ENCODE measurements at regions not wholly inside any gene's neighbourhood (a gene's known extent, or its start where the extent isn't known, plus 50 kb on each side); places are given as distances from the start of the nearest gene placed in this dataset.

- Histone ChIP-seq H3K4me3 (ENCODE audit: low read length) (no peak overlapping the region), H3K36me3 (ENCODE audit: insufficient read depth, low read length) (no peaks in the 10 kb centered on the region), H3K9me3 (ENCODE audit: low read length) (no peaks in the 10 kb centered on the region), H2AFZ (ENCODE audit: low read depth, low read length) (no peak overlapping the region), H3K27me3 (ENCODE audit: insufficient read depth, low read length) (no peaks in the 10 kb centered on the region), H3K4me1 (ENCODE audit: insufficient read depth, low read length) (no peaks in the 10 kb centered on the region)
Observed at GRCh38 chr4:45985038-45985437, 138.8 kb downstream of the GABRG1 start.

GRCh38 chr4:45971108-45971507 lies 152.7 kb downstream of the GABRG1 start:
- no peaks in the 10 kb centered on the region for H3K9me3 ChIP-seq (ENCODE audit: low read length)
- H2AFZ ChIP-seq (ENCODE audit: low read depth, low read length) = no peak overlapping the region
- H3K27me3 ChIP-seq (ENCODE audit: insufficient read depth, low read length) = no peaks in the 10 kb centered on the region
- no peak overlapping the region for H3K4me3 ChIP-seq (ENCODE audit: low read length)
- no peaks in the 10 kb centered on the region for H3K4me1 ChIP-seq (ENCODE audit: insufficient read depth, low read length)
- H3K36me3 ChIP-seq (ENCODE audit: insufficient read depth, low read length) = no peaks in the 10 kb centered on the region

GRCh38 chr4:45957353-45957752 lies 166.5 kb downstream of the GABRG1 start:
- H3K4me1 ChIP-seq (ENCODE audit: insufficient read depth, low read length) = no peaks in the 10 kb centered on the region
- H3K27me3 ChIP-seq (ENCODE audit: insufficient read depth, low read length) = no peaks in the 10 kb centered on the region
- no peaks in the 10 kb centered on the region for H3K9me3 ChIP-seq (ENCODE audit: low read length)
- H3K4me3 ChIP-seq (ENCODE audit: low read length) = no peak overlapping the region
- H2AFZ ChIP-seq (ENCODE audit: low read depth, low read length) = no peak overlapping the region
- H3K36me3 ChIP-seq (ENCODE audit: insufficient read depth, low read length) = no peaks in the 10 kb centered on the region

- Histone ChIP-seq H3K9me3 (ENCODE audit: low read length) (no peaks in the 10 kb centered on the region), H2AFZ (ENCODE audit: low read depth, low read length) (no peak overlapping the region), H3K36me3 (ENCODE audit: insufficient read depth, low read length) (no peaks in the 10 kb centered on the region), H3K4me3 (ENCODE audit: low read length) (no peak overlapping the region), H3K4me1 (ENCODE audit: insufficient read depth, low read length) (no peaks in the 10 kb centered on the region), H3K27me3 (ENCODE audit: insufficient read depth, low read length) (no peaks in the 10 kb centered on the region)
Observed at GRCh38 chr4:45954276-45954675, 169.6 kb downstream of the GABRG1 start.

GRCh38 chr4:45951153-45951552 lies 172.7 kb downstream of the GABRG1 start:
- H3K4me3 ChIP-seq (ENCODE audit: low read length) = no peak overlapping the region
- no peaks in the 10 kb centered on the region for H3K4me1 ChIP-seq (ENCODE audit: insufficient read depth, low read length)
- no peaks in the 10 kb centered on the region for H3K9me3 ChIP-seq (ENCODE audit: low read length)
- no peaks in the 10 kb centered on the region for H3K36me3 ChIP-seq (ENCODE audit: insufficient read depth, low read length)
- H2AFZ ChIP-seq (ENCODE audit: low read depth, low read length) = no peak overlapping the region
- H3K27me3 ChIP-seq (ENCODE audit: insufficient read depth, low read length) = no peaks in the 10 kb centered on the region

GRCh38 chr4:45946699-45947098 lies 177.2 kb downstream of the GABRG1 start:
- Histone ChIP-seq H3K36me3 (ENCODE audit: insufficient read depth, low read length) (no peaks in the 10 kb centered on the region), H3K4me1 (ENCODE audit: insufficient read depth, low read length) (no peaks in the 10 kb centered on the region), H3K9me3 (ENCODE audit: low read length) (no peaks in the 10 kb centered on the region), H2AFZ (ENCODE audit: low read depth, low read length) (no peak overlapping the region), H3K4me3 (ENCODE audit: low read length) (no peak overlapping the region), H3K27me3 (ENCODE audit: insufficient read depth, low read length) (no peaks in the 10 kb centered on the region)

- Histone ChIP-seq H3K36me3 (ENCODE audit: insufficient read depth, low read length) (no peaks in the 10 kb centered on the region), H3K9me3 (ENCODE audit: low read length) (no peaks in the 10 kb centered on the region), H3K27me3 (ENCODE audit: insufficient read depth, low read length) (no peaks in the 10 kb centered on the region), H3K4me1 (ENCODE audit: insufficient read depth, low read length) (no peaks in the 10 kb centered on the region), H2AFZ (ENCODE audit: low read depth, low read length) (no peak overlapping the region), H3K4me3 (ENCODE audit: low read length) (no peak overlapping the region)
Observed at GRCh38 chr4:45944000-45944399, 179.9 kb downstream of the GABRG1 start.

GRCh38 chr4:45939056-45939455 lies 184.8 kb downstream of the GABRG1 start:
- no peaks in the 10 kb centered on the region for H3K36me3 ChIP-seq (ENCODE audit: insufficient read depth, low read length)
- no peak overlapping the region for H2AFZ ChIP-seq (ENCODE audit: low read depth, low read length)
- H3K4me1 ChIP-seq (ENCODE audit: insufficient read depth, low read length) = no peaks in the 10 kb centered on the region
- H3K9me3 ChIP-seq (ENCODE audit: low read length) = no peaks in the 10 kb centered on the region
- H3K4me3 ChIP-seq (ENCODE audit: low read length) = no peak overlapping the region
- no peaks in the 10 kb centered on the region for H3K27me3 ChIP-seq (ENCODE audit: insufficient read depth, low read length)

- no peaks in the 10 kb centered on the region for H3K4me1 ChIP-seq (ENCODE audit: insufficient read depth, low read length)
Observed at GRCh38 chr4:45931154-45931553, 192.7 kb downstream of the GABRG1 start.

GRCh38 chr4:45927641-45928040 lies 196.2 kb downstream of the GABRG1 start:
- no peak overlapping the region for H2AFZ ChIP-seq (ENCODE audit: low read depth, low read length)
- H3K36me3 ChIP-seq (ENCODE audit: insufficient read depth, low read length) = no peaks in the 10 kb centered on the region
- no peaks in the 10 kb centered on the region for H3K9me3 ChIP-seq (ENCODE audit: low read length)
- no peaks in the 10 kb centered on the region for H3K4me1 ChIP-seq (ENCODE audit: insufficient read depth, low read length)
- no peak overlapping the region for H3K4me3 ChIP-seq (ENCODE audit: low read length)
- no peaks in the 10 kb centered on the region for H3K27me3 ChIP-seq (ENCODE audit: insufficient read depth, low read length)

More at GRCh38 chr4:45931154-45931553, 192.7 kb downstream of the GABRG1 start:
- Histone ChIP-seq H3K27me3 (ENCODE audit: insufficient read depth, low read length) (no peaks in the 10 kb centered on the region), H2AFZ (ENCODE audit: low read depth, low read length) (no peak overlapping the region), H3K9me3 (ENCODE audit: low read length) (no peaks in the 10 kb centered on the region), H3K4me3 (ENCODE audit: low read length) (no peak overlapping the region), H3K36me3 (ENCODE audit: insufficient read depth, low read length) (no peaks in the 10 kb centered on the region)

GRCh38 chr4:45925809-45926208 lies 198.0 kb downstream of the GABRG1 start:
- Histone ChIP-seq H3K9me3 (ENCODE audit: low read length) (no peaks in the 10 kb centered on the region), H3K36me3 (ENCODE audit: insufficient read depth, low read length) (no peaks in the 10 kb centered on the region), H3K4me3 (ENCODE audit: low read length) (no peak overlapping the region), H2AFZ (ENCODE audit: low read depth, low read length) (no peak overlapping the region), H3K4me1 (ENCODE audit: insufficient read depth, low read length) (no peaks in the 10 kb centered on the region), H3K27me3 (ENCODE audit: insufficient read depth, low read length) (no peaks in the 10 kb centered on the region)

GRCh38 chr4:45920861-45921260 lies 203.0 kb downstream of the GABRG1 start:
- H3K4me3 ChIP-seq (ENCODE audit: low read length) = no peak overlapping the region
- no peaks in the 10 kb centered on the region for H3K36me3 ChIP-seq (ENCODE audit: insufficient read depth, low read length)
- no peak overlapping the region for H2AFZ ChIP-seq (ENCODE audit: low read depth, low read length)
- H3K9me3 ChIP-seq (ENCODE audit: low read length) = no peaks in the 10 kb centered on the region
- no peaks in the 10 kb centered on the region for H3K4me1 ChIP-seq (ENCODE audit: insufficient read depth, low read length)
- no peaks in the 10 kb centered on the region for H3K27me3 ChIP-seq (ENCODE audit: insufficient read depth, low read length)

GRCh38 chr4:45910511-45910910 lies 213.3 kb downstream of the GABRG1 start:
- Histone ChIP-seq H3K9me3 (ENCODE audit: low read length) (no peaks in the 10 kb centered on the region), H3K4me3 (ENCODE audit: low read length) (no peak overlapping the region), H2AFZ (ENCODE audit: low read depth, low read length) (no peak overlapping the region), H3K36me3 (ENCODE audit: insufficient read depth, low read length) (no peaks in the 10 kb centered on the region), H3K27me3 (ENCODE audit: insufficient read depth, low read length) (no peaks in the 10 kb centered on the region), H3K4me1 (ENCODE audit: insufficient read depth, low read length) (no peaks in the 10 kb centered on the region)

GRCh38 chr4:45897946-45898585 lies 225.8 kb downstream of the GABRG1 start:
- H3K9me3 ChIP-seq (ENCODE audit: low read length) = no peaks in the 10 kb centered on the region
- H2AFZ ChIP-seq (ENCODE audit: low read depth, low read length) = no peak overlapping the region
- no peaks in the 10 kb centered on the region for H3K36me3 ChIP-seq (ENCODE audit: insufficient read depth, low read length)
- no peaks in the 10 kb centered on the region for H3K4me1 ChIP-seq (ENCODE audit: insufficient read depth, low read length)
- H3K27me3 ChIP-seq (ENCODE audit: insufficient read depth, low read length) = no peaks in the 10 kb centered on the region
- H3K4me3 ChIP-seq (ENCODE audit: low read length) = no peak overlapping the region
